Fibroblast of peridontal ligament (primary cell): ENCODE measurements at regions not wholly inside any gene's neighbourhood (a gene's known extent, or its start where the extent isn't known, plus 50 kb on each side); places are given as distances from the start of the nearest gene placed in this dataset.

Experiments
- DNase-seq: peaks from one replicate; pipeline ENCODE4 v3.0.0-alpha.2; 2010; ENCODE audit errors: extremely low read depth

GRCh38 chr18:27826101-27826500 lies 350.8 kb downstream of the CDH2 start:
- DNase-seq = no peak

GRCh38 chr18:27825689-27826088 lies 351.2 kb downstream of the CDH2 start:
- DNase-seq = no peak

DNA sequence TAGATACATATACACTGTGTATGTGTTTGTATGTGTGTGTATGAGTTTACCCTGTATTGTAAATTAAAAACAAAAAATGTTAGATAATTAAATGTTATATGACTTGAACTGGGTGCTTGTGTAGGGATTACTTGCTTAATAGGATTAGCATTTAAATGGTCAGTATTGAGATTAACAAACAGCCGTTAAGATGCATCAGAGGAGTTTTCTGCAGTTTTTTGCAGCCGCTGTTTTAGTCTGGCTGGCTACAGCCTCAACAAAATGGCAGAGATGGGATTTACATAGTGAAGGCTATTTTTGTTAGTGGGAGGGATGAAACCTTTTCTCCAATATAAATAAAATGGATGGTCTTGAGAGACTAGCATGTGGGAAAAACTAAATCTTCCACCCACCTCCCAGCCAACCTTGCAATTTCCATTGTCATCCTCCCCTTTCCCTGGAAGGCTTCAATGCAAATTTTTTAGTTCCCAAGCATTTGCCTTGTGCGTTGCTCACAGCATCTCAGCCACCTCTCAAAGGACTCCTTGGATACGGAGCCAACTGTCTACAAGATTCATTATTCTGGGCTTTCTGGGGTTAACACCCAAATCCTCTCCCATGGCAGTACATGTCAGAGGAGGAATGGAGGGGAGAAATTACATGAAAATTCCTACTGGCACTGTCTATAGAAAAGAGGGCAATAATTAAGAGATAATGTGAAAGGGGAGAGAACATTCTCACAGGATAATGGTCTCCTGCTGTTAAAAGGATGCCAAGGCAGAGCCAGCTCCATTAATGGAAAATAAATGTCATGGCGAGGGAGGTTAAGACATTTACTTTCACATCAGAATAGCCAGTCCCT lies 351.9 kb downstream of the CDH2 start:
- no peak for DNase-seq

DNA sequence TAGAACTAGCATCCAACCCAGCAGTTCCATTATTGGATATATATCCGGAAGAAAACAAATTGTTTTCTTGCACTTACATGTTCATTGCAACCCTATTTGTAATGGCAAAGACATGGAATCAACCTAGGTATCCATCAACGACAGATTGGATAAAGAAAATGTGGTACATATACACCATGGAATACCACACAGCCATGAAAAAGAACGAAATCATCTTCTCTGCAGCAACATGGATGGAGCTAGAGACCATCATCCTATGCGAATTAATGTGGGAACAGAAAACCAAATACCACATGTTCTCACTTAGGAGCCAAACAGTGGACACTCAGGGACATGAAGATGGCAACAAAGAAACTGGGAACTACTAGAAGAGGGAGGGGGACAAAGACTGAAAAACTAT lies 352.7 kb downstream of the CDH2 start:
- DNase-seq = no peak

DNA sequence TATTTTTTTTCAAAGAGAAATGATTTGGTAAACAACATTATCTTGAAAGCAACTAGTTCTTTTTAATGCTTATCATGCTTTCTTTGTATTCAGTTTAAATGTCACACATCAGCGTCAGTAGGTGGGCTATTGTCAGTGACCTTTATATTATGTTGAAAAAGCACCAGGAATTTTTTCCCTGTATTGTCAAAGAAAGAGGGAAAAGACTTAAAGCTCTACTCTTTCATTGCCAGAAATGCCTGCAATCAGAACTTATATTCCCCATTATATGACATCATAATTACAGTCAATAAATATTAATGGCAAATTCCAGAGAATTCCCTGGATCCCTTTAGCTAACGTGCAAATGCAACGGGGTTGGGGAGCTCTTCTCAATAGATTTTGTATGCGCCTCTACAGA lies 353.9 kb downstream of the CDH2 start:
- no peak for DNase-seq

GRCh38 chr18:27808683-27809082 lies 368.2 kb downstream of the CDH2 start:
- no peak for DNase-seq

GRCh38 chr18:27803957-27804356 lies 373.0 kb downstream of the CDH2 start:
- DNase-seq = no peak

DNA sequence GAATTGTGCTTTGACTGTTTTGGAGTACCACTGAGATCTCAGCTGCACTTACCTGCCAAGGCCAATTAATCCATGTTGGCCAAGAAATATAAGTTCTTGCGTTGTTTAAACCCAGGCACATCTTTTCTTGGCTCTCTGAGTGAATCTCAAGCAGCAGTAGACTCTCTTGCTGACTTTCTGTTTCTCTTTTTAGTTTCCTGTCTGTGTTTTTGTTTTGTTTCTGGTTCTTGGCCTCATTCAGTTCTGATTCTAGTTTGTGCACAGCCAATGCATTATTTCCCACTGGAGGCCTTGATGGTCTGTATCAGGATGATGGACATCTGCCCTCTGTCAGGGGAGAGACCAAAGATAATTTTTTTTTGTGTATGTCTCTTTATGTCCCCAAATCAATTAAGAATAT lies 379.4 kb downstream of the CDH2 start:
- DNase-seq = no peak

GRCh38 chr18:27794181-27794926 lies 382.6 kb downstream of the CDH2 start:
- DNase-seq = no peak

DNA sequence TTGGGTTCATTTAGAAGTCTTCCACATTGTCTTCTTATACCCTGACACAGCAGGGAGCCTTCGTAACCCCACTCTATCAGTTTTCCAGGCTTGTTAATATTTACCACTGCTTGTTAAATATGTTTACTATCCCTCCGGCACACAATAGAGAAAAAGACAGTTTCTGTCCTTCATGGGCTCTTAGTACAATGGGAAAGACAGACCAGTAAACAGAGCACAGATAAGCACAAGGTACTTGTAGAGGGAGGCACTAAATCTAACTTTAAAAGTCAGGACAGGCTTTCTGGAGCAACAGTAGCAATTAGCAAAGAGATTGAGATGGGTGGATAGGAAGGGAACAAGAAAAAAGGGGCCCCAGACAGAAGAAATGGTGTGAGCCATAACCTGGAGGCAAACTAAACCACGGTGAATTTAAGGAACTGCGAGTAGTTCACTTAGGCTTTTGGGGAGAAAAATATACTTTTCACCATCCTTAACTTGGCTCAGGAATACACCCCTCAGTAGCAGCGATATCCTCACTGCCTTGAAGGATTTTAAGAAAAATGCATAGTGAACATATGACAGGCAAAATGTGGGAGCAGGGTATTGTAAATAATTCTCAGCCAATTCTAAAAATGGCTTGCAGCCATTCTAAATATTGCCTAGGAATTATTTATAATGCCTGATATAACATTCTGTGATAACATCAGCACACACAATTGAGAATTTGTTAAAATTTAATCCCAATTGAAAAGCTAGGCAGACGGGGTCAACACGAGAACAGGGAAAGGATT lies 383.7 kb downstream of the CDH2 start:
- no peak for DNase-seq

DNA sequence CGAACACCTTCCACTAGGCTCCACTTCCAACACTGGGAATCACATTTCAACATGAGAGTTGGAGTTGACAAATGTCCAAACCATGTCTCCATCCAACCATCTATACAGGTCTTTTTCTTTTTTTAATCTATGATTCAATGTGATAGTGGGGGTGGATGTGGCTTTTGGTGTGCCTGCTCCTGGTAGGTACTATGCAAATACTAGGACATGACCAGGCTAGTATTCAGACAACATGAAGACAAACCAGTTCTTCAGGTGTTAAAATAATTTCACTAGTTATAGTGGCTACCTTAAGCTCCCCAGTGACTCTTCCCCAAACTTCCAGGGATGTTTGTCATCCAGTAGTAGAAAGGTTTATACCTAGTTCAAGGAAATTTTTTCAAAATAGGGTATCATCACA lies 387.5 kb downstream of the CDH2 start:
- DNase-seq = no peak

- no peak for DNase-seq
Observed at GRCh38 chr18:27787547-27787946, 389.4 kb downstream of the CDH2 start.

DNA sequence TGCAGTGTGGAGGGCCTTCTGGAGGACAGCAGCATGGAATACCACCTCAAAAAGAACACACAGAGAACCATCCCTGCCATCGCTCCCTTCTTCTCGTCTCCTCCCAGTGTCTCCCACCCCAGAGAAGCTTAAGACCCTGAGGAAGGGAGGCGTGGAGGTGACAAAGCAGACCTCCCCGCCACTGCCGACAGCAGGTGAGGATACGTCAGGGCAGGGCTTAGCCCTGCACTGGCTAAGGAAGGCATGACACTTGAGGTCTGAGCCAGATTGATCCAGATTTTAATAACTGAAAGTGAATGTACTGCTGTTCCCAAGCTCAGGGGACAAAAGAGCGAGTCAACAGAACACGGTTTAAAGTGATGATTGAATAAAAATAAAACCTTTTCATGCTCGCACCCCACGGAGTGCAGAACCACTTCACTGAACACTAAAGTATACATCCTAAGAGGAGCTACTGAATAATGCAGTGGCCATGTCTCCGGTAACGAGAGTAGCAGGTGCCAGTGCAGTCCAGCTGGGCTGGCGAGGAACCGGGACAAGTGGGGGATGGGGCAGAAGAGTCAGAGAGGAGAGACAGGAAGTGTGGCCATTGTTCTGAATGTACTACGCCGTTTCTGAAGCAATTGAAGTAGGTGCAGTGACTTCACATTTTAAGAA lies 391.0 kb downstream of the CDH2 start:
- DNase-seq = no peak

DNA sequence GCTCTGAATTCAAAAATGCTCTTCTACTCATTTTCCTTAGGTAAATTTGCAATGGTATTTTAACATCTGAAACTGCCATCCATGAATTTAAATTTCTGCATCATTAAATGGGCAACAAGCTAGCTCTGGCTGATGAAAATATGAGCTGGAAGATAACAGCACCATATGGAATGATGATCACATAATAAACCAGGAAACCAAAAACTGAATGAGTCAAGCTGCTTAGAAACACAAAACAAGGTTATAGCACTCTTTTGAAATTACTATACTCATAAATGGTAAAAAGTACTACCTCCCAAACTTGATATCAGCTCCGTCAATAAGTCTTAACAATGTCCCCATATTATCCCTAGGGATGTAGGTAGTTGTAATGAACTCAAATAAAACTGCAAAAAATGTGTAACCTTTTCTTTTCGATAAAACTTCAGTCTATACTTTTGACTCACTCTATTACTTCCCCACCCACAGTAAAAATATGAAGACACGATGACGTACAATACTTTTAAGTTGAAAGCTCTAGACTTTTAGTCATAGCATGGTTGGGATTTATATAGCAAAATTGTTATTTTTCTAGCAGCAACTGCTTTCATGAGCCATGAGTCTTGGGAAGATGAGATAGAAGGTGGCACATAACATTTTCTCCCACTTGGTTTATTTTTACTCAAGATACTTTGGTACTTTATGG lies 396.7 kb downstream of the CDH2 start:
- no peak for DNase-seq

GRCh38 chr18:27778925-27779324 lies 398.0 kb downstream of the CDH2 start:
- DNase-seq = no peak

- peak; percentile 41 for DNase-seq
Observed at GRCh38 chr18:27778441-27778840, 398.5 kb downstream of the CDH2 start.

GRCh38 chr18:27772081-27772480 lies 404.8 kb downstream of the CDH2 start:
- DNase-seq = no peak

GRCh38 chr18:27771571-27771970 lies 405.4 kb downstream of the CDH2 start:
- DNase-seq = no peak

GRCh38 chr18:27769152-27769551 lies 407.8 kb downstream of the CDH2 start:
- DNase-seq = no peak

DNA sequence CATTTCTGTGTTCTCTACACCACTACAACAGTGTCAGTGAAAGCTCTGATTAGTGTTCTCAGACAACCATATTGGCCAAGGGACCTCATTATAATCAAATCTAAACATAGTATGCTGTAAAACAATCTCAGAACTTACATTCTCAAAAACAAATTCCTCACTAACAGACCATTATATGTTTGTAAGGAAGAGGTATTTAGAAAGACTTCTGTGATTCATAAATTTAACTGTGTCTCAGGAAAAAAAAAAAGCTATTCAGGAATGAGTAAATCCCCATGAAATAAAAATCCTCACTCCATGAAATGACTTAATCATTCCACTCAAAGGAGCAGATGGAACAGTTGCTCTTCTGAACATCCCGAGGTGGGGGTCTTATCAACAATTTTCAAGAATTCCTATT lies 413.0 kb downstream of the CDH2 start:
- DNase-seq = no peak

DNA sequence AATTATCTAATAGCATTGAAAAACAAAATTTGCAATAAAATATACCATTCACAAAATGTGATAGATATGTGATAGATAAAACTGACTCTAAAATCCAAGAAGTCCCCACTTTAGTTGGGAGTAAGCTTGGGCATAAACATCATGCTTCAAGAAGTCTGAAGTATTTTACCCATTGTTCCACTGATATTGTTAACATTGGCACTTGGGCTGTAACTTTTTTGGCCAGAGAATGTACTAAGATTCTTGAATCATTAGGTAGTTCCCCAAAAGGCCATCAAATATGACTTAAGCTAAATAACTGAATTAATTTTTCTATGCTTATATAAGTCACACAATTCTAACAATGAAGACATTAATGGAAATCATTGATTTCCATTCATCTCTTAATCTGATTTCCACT lies 413.6 kb downstream of the CDH2 start:
- no peak for DNase-seq
